Upper lobe of left lung (tissue), 4 donors: ENCODE measurements at regions not wholly inside any gene's neighbourhood (a gene's known extent, or its start where the extent isn't known, plus 50 kb on each side); places are given as distances from the start of the nearest gene placed in this dataset.

Source experiments
- POLR2A ChIP-seq, 4 donors: fragments of 450-650 bp; IDR thresholded peaks; one replicate each; pipeline ENCODE4 v1.5.1; 2016 to 2017; ENCODE audit warnings: antibody characterized with exemption in 4 of 4, mild to moderate bottlenecking in 2 of 4
- TF ChIP-seq, protein P1 (sequence below), 6 experiments: fragments of 450-650 bp in 4 of 6; fragments of 200-600 bp in 2 of 6; sonication (generic) in 2 of 6; IDR thresholded peaks; one replicate each; pipeline ENCODE4 v1.5.1; 2016 to 2019; ENCODE audit warnings: antibody characterized with exemption in 6 of 6

DNA sequence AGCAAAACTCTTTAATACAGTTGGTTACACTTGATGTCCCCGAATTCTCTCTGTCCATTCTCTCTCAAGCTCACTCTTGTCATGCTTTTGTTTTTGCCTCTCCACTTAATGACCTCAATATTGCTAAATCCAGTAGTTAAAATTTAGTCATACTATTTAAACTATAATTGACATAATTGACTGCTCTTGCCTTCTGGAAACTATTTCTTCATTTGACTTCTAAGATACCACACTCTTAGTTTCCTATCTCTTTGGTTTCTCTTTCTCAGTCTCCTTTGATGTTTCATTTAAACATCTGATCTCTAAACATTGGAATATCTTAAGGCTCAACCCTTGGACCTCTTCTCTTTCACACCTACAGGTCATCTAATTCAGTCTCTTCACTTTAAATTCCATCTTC, 211.3 kb downstream of the COG6 start:
- TF ChIP-seq, protein P1, sequence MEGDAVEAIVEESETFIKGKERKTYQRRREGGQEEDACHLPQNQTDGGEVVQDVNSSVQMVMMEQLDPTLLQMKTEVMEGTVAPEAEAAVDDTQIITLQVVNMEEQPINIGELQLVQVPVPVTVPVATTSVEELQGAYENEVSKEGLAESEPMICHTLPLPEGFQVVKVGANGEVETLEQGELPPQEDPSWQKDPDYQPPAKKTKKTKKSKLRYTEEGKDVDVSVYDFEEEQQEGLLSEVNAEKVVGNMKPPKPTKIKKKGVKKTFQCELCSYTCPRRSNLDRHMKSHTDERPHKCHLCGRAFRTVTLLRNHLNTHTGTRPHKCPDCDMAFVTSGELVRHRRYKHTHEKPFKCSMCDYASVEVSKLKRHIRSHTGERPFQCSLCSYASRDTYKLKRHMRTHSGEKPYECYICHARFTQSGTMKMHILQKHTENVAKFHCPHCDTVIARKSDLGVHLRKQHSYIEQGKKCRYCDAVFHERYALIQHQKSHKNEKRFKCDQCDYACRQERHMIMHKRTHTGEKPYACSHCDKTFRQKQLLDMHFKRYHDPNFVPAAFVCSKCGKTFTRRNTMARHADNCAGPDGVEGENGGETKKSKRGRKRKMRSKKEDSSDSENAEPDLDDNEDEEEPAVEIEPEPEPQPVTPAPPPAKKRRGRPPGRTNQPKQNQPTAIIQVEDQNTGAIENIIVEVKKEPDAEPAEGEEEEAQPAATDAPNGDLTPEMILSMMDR (IDR thresholded peaks at IDR 0.05): no peak
- TF ChIP-seq POLR2A (IDR thresholded peaks at IDR 0.05): no peak
